ENCODE measurements at regions not wholly inside any gene's neighbourhood (a gene's known extent, or its start where the extent isn't known, plus 50 kb on each side); places are given as distances from the start of the nearest gene placed in this dataset.
A peak's percentile ranks its signal among the peaks of the same experiment; 100 is the strongest.

DNA sequence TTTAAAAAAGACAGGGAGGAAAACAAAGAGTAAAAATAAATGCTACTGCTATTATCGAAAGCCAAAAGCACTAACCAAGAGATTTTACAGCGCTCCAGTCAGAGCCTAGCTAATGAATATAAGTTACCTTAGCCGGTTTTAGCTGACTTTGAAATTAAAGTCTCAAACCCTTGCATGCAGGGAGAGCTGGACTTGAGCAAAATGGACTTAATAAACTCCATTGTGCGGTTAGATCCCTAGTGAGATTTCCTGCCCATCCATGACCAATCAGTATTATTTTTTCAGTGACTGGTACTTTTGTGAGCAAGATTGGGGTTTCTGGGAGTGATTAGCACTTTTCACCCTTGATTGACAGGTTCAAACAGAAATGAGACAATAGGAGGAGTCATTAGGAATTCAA lies 333.4 kb upstream of the ADGRL2 start:
- Histone ChIP-seq H3K27me3 (ENCODE audit: control insufficient read depth, insufficient read depth, low read length) (no peaks in the 10 kb centered on the region), H3K9me3 (ENCODE audit: control insufficient read depth, insufficient read depth, low read length) (no peaks in the 10 kb centered on the region), H3K9ac (ENCODE audit: low read depth, low read length) (no peak overlapping the region), H3K36me3 (ENCODE audit: control insufficient read depth, insufficient read depth, low read length) (no peaks in the 10 kb centered on the region), H3K4me1 (ENCODE audit: control insufficient read depth, insufficient read depth, low read length) (peaks cover 22% of the 10 kb centered on the region), H3K27ac (ENCODE audit: low read depth, low read length) (peak overlapping the region; percentile 45), H3K4me3 (ENCODE audit: low read depth, low read length) (no peak overlapping the region)

DNA sequence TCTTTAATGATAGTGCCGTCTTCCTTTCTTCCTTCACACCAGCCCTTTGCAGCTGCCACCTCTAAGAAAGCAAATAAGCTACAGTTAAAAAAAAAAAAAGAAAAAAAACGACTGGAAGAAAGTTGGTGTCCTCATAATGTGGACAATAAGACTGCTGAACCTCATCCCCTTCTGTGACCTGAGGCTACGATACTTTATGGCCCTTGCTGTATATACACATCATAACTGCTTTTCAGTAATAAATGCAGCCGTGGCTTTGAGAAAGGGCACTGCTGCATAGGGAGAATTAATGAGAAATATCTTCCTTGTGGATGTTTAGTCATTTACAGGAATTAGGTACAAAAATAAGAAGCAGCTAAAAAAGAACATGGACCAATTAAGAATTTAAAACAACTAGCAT lies 333.8 kb upstream of the ADGRL2 start:
- Histone ChIP-seq H3K9me3 (ENCODE audit: control insufficient read depth, insufficient read depth, low read length) (no peaks in the 10 kb centered on the region), H3K36me3 (ENCODE audit: control insufficient read depth, insufficient read depth, low read length) (no peaks in the 10 kb centered on the region), H3K9ac (ENCODE audit: low read depth, low read length) (no peak overlapping the region), H3K27ac (ENCODE audit: low read depth, low read length) (peak overlapping the region; percentile 45), H3K27me3 (ENCODE audit: control insufficient read depth, insufficient read depth, low read length) (no peaks in the 10 kb centered on the region), H3K4me1 (ENCODE audit: control insufficient read depth, insufficient read depth, low read length) (peaks cover 22% of the 10 kb centered on the region), H3K4me3 (ENCODE audit: low read depth, low read length) (no peak overlapping the region)

DNA sequence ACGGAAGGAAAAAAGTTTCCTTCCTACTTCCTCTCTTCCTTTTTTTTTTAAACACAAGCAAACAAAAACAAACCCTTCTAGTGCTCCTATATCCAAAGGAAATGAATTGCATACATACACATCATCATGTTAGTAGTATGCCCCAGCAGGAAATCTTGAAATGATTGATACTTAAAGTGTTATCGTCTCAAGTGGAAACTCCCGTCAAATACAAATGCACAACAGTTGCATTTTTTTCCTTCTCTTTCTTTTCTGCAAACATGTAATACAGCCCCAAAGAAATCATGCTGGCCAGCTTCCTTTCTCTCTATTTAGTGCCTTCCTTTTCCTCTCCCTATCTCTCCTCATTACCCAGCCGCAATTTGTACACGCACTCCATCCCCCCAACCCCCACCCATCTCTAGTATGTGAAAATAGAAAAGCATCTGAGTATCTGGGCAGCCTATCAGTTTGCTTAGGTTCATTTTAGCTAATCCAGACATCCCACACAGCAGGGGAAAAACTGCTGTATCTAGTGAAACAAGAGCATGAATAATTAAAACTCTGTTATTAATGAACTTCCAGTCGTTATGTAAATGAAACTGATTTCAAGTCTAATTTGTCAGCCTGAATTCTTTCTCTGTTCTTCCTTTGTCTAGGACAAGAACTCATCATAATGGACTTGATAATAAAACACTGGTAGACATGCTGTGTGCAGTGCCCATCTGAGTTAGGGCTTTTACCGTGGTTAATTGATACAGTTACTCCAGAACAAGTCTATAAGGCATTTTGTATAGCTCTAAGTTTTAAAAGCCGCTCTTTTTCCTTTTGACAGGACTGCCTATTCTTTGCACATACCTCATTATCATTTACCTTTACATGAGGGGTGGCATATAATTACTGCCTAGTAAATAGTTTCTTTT lies 336.5 kb upstream of the ADGRL2 start:
- Histone ChIP-seq H3K4me3 (ENCODE audit: low read depth, low read length) (no peak overlapping the region), H3K27ac (ENCODE audit: low read depth, low read length) (no peak overlapping the region), H3K4me1 (ENCODE audit: control insufficient read depth, insufficient read depth, low read length) (peaks cover 22% of the 10 kb centered on the region), H3K9ac (ENCODE audit: low read depth, low read length) (no peak overlapping the region), H3K36me3 (ENCODE audit: control insufficient read depth, insufficient read depth, low read length) (no peaks in the 10 kb centered on the region), H3K27me3 (ENCODE audit: control insufficient read depth, insufficient read depth, low read length) (no peaks in the 10 kb centered on the region), H3K9me3 (ENCODE audit: control insufficient read depth, insufficient read depth, low read length) (no peaks in the 10 kb centered on the region)

DNA sequence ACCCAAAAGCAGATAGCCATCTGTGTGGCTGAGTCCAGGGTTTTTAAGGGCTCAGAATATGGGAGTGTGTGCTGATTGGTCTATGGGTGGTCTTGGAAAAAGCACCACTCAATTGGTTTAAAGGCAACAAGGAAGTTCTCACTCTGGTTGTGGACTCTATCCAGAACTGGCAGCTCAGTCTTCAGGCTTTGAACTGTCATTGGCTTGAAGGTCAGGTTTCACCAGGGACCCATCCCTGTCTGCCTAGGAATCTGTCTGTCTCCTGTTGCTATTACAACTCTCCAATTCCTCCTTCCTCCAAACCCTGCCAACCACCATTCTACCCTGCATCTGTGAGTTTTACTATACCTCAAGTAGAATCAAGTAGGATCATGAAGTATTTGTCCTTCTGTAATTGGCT lies 341.7 kb upstream of the ADGRL2 start:
- Histone ChIP-seq H3K9ac (ENCODE audit: low read depth, low read length) (no peak overlapping the region), H3K9me3 (ENCODE audit: control insufficient read depth, insufficient read depth, low read length) (no peaks in the 10 kb centered on the region), H3K4me1 (ENCODE audit: control insufficient read depth, insufficient read depth, low read length) (peaks cover 17% of the 10 kb centered on the region), H3K27me3 (ENCODE audit: control insufficient read depth, insufficient read depth, low read length) (no peaks in the 10 kb centered on the region), H3K27ac (ENCODE audit: low read depth, low read length) (no peak overlapping the region), H3K4me3 (ENCODE audit: low read depth, low read length) (no peak overlapping the region), H3K36me3 (ENCODE audit: control insufficient read depth, insufficient read depth, low read length) (no peaks in the 10 kb centered on the region)

DNA sequence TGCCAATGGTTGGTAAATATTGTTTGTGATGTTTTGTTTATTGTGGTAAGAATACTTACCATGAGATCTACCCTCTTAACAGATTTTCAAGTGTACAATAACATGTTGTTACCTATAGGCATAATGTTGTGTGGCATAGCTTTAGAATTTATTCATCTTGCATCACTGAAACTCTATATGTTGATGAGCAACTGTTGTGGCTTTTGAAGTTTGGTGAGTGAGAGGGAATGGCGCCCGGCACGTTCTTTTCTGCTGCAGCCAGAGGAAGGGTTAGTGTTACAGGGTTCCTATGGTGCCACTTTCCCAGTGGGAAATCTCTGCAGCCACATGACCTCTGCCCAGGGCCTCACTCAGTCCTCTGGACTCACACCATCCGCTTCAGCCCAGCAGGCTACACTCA lies 342.5 kb upstream of the ADGRL2 start:
- H3K9ac ChIP-seq (ENCODE audit: low read depth, low read length), result no peak overlapping the region

DNA sequence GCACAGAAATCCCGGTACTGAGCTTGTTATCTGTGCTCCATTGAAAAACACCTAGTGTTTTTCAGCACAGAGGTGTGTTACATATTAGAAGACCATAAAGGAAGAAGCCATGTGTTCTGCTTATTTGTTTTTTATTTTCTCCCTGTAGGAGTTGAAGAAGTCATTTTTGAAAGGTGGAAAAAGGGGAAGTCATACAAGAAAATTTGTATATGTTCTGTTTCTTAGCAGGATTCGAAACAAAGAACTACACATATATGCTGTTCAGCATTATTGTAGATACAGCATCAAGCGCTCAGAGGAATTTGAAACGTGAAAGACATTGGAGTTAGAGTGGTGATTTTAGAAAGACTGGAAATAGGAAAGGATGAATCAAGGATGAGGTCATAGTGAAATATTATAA lies 345.3 kb upstream of the ADGRL2 start:
- Histone ChIP-seq H3K4me3 (ENCODE audit: low read depth, low read length) (no peak overlapping the region), H3K27me3 (ENCODE audit: control insufficient read depth, insufficient read depth, low read length) (no peaks in the 10 kb centered on the region), H3K9me3 (ENCODE audit: control insufficient read depth, insufficient read depth, low read length) (no peaks in the 10 kb centered on the region), H3K4me1 (ENCODE audit: control insufficient read depth, insufficient read depth, low read length) (peaks cover 33% of the 10 kb centered on the region), H3K9ac (ENCODE audit: low read depth, low read length) (no peak overlapping the region), H3K27ac (ENCODE audit: low read depth, low read length) (no peak overlapping the region), H3K36me3 (ENCODE audit: control insufficient read depth, insufficient read depth, low read length) (no peaks in the 10 kb centered on the region)

More for the DNA sequence above, 342.5 kb upstream of the ADGRL2 start:
- Histone ChIP-seq H3K9me3 (ENCODE audit: control insufficient read depth, insufficient read depth, low read length) (no peaks in the 10 kb centered on the region), H3K27ac (ENCODE audit: low read depth, low read length) (no peak overlapping the region), H3K36me3 (ENCODE audit: control insufficient read depth, insufficient read depth, low read length) (no peaks in the 10 kb centered on the region), H3K27me3 (ENCODE audit: control insufficient read depth, insufficient read depth, low read length) (no peaks in the 10 kb centered on the region), H3K4me1 (ENCODE audit: control insufficient read depth, insufficient read depth, low read length) (peaks cover 19% of the 10 kb centered on the region), H3K4me3 (ENCODE audit: low read depth, low read length) (no peak overlapping the region)

DNA sequence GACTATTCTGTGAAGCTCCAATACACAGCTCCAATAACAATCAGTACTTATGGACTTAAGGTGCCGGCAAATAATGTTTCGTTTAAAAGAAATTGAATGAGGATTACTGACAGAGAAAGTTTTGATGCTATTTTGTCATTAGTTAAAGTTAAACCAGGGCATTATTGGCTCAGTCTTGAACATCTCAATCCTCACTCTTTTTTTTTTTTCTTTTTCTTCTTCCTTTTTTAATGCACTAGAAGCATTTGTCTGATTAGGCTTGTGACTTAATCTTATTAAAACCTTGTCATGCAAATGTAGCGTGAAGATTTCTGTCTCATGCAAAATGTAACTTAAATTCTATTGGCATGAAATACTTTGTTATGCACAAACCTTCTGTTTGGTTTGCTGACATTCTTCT lies 346.8 kb upstream of the ADGRL2 start:
- Histone ChIP-seq H3K4me1 (ENCODE audit: control insufficient read depth, insufficient read depth, low read length) (peaks cover 33% of the 10 kb centered on the region), H3K27ac (ENCODE audit: low read depth, low read length) (peak overlapping the region; percentile 67), H3K4me3 (ENCODE audit: low read depth, low read length) (no peak overlapping the region), H3K36me3 (ENCODE audit: control insufficient read depth, insufficient read depth, low read length) (no peaks in the 10 kb centered on the region), H3K9me3 (ENCODE audit: control insufficient read depth, insufficient read depth, low read length) (no peaks in the 10 kb centered on the region), H3K9ac (ENCODE audit: low read depth, low read length) (no peak overlapping the region), H3K27me3 (ENCODE audit: control insufficient read depth, insufficient read depth, low read length) (no peaks in the 10 kb centered on the region)

DNA sequence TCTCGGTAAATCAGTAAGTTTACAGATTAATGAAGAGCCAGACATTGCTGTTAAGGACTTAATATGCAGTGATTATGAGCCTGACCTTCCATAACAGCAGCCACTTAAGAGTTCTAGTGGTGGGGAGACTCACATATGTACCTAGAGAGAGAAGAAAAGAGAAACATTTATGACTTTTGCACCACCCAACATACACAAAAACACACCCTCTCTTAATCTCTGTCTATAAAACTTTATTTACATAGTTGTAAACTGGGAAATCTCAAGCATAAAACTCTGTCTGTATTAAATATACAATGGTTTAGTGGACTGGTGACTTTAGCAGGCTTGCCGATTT lies 347.4 kb upstream of the ADGRL2 start:
- no peaks in the 10 kb centered on the region for H3K36me3 ChIP-seq (ENCODE audit: control insufficient read depth, insufficient read depth, low read length)
- peaks cover 33% of the 10 kb centered on the region for H3K4me1 ChIP-seq (ENCODE audit: control insufficient read depth, insufficient read depth, low read length)
- H3K27me3 ChIP-seq (ENCODE audit: control insufficient read depth, insufficient read depth, low read length), result no peaks in the 10 kb centered on the region
- no peaks in the 10 kb centered on the region for H3K9me3 ChIP-seq (ENCODE audit: control insufficient read depth, insufficient read depth, low read length)
- H3K9ac ChIP-seq (ENCODE audit: low read depth, low read length), result no peak overlapping the region
- H3K27ac ChIP-seq (ENCODE audit: low read depth, low read length), result peak overlapping the region; percentile 52
- no peak overlapping the region for H3K4me3 ChIP-seq (ENCODE audit: low read depth, low read length)

DNA sequence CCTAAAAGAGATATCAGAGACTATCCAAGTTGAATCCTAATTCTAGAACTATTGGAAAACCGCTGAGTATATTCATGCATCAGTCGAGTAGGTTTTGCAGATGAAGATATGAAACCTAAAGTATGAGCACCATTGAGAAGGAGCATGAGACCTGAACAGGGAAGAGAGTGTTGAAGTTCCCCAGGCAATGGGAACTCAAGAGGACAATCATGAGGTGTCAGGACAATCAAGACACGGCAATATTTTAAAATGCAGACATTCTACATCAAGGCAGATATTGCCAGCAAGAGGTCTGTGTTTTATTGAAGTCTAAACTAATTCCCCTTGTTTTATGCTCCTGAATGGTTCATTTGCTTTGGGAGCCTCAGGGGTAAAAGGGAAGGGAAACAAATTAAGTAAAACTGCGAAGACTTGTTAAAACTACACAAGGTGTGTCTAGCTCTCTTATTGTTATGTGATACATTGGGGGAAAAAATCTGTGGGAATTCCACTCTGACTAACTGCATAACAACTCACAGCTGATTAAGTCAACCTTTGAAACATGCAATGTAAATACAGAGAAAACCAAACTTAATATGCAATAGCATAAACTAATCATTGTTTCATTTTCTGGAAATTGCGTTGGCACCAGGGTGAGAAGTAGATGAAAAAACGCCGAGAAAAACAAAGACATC lies 347.9 kb upstream of the ADGRL2 start:
- Histone ChIP-seq H3K36me3 (ENCODE audit: control insufficient read depth, insufficient read depth, low read length) (no peaks in the 10 kb centered on the region), H3K27ac (ENCODE audit: low read depth, low read length) (no peak overlapping the region), H3K9ac (ENCODE audit: low read depth, low read length) (no peak overlapping the region), H3K27me3 (ENCODE audit: control insufficient read depth, insufficient read depth, low read length) (no peaks in the 10 kb centered on the region), H3K9me3 (ENCODE audit: control insufficient read depth, insufficient read depth, low read length) (no peaks in the 10 kb centered on the region), H3K4me1 (ENCODE audit: control insufficient read depth, insufficient read depth, low read length) (peaks cover 33% of the 10 kb centered on the region), H3K4me3 (ENCODE audit: low read depth, low read length) (no peak overlapping the region)

DNA sequence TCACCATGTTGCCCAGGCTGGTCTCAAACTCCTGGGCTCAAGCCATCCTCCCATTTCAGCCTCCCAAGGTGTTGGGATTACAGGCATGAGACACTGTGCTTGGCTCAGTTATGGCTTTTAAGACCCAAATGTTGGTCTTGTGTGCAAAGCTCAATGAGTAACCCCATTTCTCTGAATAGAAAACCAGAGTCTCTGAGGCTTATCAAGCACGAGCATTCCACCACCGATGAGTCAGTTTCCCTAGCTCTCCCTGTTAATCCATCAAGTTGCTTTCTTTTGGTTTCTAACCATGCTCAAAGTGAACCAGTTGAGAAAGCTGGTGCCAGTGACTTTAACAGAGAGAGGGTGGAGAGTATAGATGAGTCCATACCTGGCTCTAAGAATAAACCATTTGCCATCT lies 350.9 kb upstream of the ADGRL2 start:
- Histone ChIP-seq H3K9ac (ENCODE audit: low read depth, low read length) (no peak overlapping the region), H3K27ac (ENCODE audit: low read depth, low read length) (no peak overlapping the region), H3K4me1 (ENCODE audit: control insufficient read depth, insufficient read depth, low read length) (peaks cover 30% of the 10 kb centered on the region), H3K27me3 (ENCODE audit: control insufficient read depth, insufficient read depth, low read length) (no peaks in the 10 kb centered on the region), H3K9me3 (ENCODE audit: control insufficient read depth, insufficient read depth, low read length) (no peaks in the 10 kb centered on the region), H3K4me3 (ENCODE audit: low read depth, low read length) (no peak overlapping the region), H3K36me3 (ENCODE audit: control insufficient read depth, insufficient read depth, low read length) (no peaks in the 10 kb centered on the region)

DNA sequence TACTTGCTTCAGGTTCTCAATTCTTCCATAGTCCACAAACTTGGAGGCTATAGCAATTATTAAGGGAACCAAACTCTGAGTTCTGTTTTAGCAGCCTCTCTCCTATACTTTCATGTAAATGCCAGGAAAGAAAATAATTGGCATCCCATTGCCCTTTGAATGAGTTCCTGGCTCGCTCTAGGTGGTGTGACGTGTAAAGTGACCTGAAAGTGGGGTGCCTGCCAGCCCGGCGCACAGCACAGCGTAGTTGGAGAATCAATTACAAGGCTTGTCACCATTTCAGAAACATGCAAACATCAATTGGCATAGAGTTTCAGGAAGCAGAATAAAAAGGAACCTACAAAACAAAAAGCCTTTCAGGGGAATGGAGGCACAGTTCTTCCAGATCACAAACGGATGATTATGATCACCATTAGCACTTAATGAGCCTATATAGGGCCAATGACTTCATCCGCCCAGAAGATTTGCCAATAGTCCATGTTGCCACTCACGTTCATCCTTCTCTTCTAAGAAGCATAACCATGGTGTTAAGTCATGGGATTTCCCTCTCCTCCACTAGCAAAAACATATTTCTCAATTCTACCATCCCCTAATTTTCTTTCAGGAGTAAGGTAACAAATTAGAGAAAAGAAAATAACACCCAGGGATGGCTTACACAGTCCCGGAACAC lies 354.6 kb upstream of the ADGRL2 start:
- Histone ChIP-seq H3K27ac (ENCODE audit: low read depth, low read length) (no peak overlapping the region), H3K36me3 (ENCODE audit: control insufficient read depth, insufficient read depth, low read length) (no peaks in the 10 kb centered on the region), H3K9ac (ENCODE audit: low read depth, low read length) (no peak overlapping the region), H3K9me3 (ENCODE audit: control insufficient read depth, insufficient read depth, low read length) (no peaks in the 10 kb centered on the region), H3K27me3 (ENCODE audit: control insufficient read depth, insufficient read depth, low read length) (no peaks in the 10 kb centered on the region), H3K4me1 (ENCODE audit: control insufficient read depth, insufficient read depth, low read length) (no peaks in the 10 kb centered on the region), H3K4me3 (ENCODE audit: low read depth, low read length) (no peak overlapping the region)

Data from HUES48 (cell line).